GM18517 (cell line): ENCODE measurements at regions not wholly inside any gene's neighbourhood (a gene's known extent, or its start where the extent isn't known, plus 50 kb on each side); places are given as distances from the start of the nearest gene placed in this dataset.

ENCODE experiments used
- ATAC-seq: cut with Tn5 transposase; IDR thresholded peaks from one replicate; pipeline ENCODE4 v1.9.1; 2021; ENCODE audit warnings: mild to moderate bottlenecking, moderate library complexity; ENCODE audit not compliant: unreplicated experiment

- ATAC-seq = no peak
Observed at GRCh38 chr7:25545124-25546008, 317.1 kb upstream of the NPVF start.

GRCh38 chr7:25546306-25546705, 318.0 kb upstream of the NPVF start:
- no peak for ATAC-seq

DNA sequence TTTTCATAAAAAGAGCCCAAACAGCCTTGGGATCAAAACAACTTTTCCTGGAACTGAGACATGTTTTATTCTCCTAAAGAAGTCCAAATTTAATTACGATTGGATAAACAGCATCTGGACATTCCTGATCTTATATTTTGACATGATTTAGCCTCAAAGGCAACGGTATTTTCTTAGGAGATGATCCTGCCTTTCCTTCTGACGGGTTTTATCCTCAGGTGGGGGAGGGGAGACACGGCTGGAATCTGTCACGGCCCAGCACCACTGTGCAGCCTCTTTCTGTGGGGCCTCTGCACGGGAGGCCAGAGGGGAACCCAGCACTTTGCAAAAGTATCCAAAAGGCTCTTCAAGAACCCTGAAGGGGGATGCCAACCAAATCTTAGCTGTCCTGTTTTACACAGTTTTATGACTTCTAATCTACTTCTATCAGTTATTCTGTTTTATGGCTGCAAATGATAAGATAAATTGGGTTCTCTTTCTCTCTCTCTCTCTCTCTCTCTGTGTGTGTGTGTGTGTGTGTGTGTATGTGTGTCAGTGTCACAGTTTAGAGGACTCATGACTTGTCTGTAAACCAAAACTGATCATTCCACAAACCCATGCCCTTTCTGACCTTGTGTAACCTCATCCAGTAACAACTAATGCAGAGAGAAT, 321.1 kb upstream of the NPVF start:
- ATAC-seq = no peak

DNA sequence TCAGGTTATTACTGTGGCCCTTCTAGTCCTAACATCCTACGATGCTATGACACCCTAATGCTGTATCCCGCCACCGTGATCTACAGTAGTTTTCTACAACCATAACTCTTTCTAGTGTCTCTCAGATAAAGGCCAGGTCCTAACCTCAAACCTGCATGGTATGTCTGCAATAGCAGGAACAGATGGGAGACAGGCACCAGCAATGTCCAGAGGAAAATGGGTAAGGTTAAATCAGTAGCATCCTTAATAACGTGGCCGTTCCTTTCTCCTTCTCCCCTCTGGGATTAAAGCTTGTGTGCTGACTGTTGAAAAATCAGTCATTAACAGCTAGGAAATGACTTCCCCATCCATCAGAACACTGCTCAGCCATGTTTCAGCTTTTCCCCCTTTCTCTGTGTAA, 321.9 kb upstream of the NPVF start:
- ATAC-seq = no peak

GRCh38 chr7:25552998-25553397, 324.7 kb upstream of the NPVF start:
- no peak for ATAC-seq

DNA sequence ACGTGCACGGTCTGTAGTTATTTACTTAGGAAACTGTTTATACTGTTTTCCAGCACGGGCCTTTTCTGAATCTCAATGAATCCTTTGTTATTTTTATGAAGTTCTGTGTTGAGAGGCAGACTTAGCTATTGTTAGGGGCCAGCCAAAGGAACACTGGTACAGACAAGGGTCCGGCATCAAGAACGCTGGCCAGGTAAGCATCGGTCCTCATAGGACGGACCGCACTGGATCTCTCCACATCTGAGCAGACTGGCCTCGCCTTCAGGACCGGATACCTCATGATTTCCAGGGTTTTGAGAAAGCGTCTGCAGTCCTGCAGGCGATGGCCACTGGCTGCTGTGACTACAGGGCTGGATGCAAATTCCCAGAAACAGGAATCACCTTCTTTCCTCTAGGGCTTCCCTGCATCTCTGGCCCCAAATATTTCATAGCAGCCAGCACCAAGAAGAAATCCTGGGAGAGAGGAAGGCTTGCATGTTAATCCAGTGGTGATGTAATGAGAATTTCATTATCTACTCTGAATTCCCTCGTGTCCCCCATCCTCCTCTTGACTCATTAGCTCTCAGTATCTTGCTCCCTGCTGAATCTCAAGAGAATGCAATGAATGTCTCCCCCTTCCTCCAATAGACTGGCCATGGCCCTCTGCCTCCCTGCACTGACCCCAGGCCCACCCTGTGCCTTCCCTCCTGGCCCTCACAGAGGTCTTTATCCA, 325.4 kb upstream of the NPVF start:
- no peak for ATAC-seq

DNA sequence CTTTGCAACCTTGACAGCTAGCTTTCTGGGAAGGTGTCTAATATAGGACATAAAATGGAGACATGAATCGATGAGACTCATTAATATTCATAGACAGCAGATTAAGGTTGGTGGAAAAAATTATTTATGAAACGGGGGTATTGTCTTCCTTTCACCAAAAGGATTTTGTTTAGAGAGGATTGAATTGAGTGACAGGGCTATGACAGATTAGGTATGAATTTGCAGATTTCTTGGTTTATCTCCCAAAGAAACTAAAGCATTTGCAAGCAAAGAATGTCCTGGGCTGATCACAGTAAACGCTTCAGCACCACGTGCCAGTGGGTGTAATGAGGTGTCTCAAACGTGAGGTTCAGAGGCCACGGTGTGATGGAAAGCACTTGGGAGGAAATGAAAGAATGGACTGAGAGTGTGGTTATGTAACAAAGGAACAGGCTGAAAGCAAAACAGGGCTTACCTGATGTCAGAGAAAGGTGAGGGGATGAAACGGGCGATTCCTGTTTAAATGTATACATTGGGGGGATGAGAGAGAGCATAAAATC, 329.2 kb upstream of the NPVF start:
- ATAC-seq = no peak

- no peak for ATAC-seq
Observed at GRCh38 chr7:25557930-25558329, 329.6 kb upstream of the NPVF start.

- no peak for ATAC-seq
Observed at GRCh38 chr7:25558605-25559004, 330.3 kb upstream of the NPVF start.

DNA sequence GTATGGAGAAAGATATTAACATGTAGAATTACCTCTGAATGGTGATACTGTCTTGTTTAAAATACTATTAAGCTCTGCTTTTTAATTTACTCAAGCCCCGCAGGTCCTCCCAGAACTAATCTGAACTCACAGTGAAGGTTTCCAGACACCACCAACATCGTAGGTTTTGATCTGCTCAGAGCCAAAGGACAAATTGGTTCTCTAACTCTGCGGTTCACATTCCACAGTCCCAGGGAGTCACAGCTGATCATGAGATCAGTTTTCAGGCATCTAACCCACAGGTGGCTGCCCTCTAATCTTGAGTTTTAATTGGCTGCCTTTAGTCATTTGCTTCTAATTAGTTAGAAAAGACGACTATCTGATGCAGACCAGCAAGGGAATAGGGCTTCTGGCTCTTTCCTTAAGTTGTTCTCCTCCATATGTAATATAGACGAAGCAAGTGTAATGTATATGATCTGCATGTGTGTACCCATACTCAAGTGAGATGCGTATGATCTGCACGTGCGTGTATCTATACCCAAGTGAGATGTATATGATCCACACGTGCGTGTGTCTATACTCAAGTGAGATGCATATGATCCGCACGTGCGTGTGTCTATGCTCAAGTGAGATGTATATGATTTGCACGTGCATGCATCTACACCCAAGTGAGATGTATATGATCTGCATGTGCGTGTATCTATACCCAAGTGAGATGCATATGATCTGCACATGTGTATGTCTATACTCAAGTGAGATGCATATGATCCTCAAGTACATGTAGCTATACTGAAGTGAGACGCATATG, 331.5 kb upstream of the NPVF start:
- ATAC-seq = no peak

DNA sequence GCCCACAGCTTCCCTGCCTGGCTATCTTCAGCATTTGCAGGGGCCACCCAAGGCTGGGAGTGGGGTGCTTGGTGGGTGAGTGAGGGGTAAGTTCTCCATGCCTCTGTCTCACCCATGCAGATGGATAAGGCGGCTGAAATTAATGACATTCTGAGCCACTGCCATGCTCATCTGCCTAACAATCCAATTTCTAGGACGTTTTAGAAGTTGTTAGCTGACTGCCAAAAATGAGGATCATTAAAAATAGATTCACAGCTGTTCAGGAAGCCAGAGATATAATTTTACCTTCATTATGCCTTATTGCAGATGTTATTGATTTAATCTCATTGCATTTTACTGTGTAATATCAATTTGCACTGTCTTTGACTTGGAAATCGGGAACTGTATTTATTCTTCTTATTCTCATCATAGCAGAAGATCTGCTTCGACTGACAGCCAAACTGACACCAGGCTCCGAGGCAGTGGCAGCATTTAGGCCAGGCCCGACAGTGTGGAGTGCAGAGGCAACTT, 334.4 kb upstream of the NPVF start:
- no peak for ATAC-seq

GRCh38 chr7:25565002-25565401, 336.7 kb upstream of the NPVF start:
- no peak for ATAC-seq

DNA sequence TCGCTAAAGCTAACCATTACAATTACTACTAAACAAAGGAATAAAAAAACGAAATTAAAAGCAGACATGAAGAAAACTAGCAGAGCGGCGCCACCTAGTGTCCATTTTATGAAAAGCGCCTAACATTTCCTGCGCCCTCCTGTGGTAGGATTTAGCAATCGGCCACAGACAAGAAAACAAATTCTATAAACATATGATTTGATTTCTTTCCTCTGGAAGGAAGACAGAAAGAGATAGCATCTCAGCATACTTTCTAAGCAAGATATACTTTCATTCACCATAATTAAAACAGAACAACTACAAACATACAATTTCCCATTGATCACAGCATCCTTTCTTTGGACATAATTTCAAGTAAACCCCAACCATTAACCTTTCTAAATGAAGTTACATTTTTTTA, 337.7 kb upstream of the NPVF start:
- no peak for ATAC-seq

DNA sequence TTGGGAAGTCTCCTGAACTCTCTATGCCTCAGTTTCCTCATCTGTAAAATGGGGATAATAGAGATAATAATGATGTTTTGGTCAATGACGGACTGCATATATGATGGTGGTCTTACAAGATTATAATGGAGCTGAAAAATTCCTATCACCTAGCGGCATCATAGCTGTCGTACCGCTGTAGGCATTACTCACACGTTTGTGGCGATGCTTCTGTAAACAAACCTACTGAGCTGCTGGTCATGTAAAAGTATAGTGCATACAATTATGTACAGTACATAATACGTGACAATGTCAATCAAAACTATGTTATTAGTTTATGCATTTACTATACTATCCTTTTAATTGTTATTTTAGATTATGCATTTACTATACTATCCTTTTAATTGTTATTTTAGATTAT, 339.1 kb upstream of the NPVF start:
- ATAC-seq = no peak

GRCh38 chr7:25569765-25570164, 341.5 kb upstream of the NPVF start:
- ATAC-seq = no peak

DNA sequence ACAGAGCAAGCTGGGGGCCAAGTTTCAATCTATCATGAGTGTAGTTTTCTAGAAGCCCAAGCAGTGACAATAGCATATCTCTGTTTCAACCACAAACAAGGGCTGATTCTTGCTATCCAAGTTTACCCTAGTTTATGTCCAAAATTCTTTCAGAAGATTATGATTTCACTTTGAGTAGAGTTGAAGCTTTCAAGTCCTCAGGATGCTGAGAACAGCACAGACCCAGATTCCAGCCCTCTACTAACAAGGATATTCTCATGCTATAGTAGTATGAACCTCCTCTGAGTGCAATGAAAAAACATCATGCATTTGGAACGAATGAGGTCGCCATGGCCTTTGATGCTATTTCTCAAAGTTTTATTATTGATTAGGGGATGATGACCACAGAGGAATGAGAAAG, 344.1 kb upstream of the NPVF start:
- ATAC-seq = no peak

- no peak for ATAC-seq
Observed at GRCh38 chr7:25574828-25575227, 346.5 kb upstream of the NPVF start.

GRCh38 chr7:25575634-25576033, 347.3 kb upstream of the NPVF start:
- no peak for ATAC-seq

DNA sequence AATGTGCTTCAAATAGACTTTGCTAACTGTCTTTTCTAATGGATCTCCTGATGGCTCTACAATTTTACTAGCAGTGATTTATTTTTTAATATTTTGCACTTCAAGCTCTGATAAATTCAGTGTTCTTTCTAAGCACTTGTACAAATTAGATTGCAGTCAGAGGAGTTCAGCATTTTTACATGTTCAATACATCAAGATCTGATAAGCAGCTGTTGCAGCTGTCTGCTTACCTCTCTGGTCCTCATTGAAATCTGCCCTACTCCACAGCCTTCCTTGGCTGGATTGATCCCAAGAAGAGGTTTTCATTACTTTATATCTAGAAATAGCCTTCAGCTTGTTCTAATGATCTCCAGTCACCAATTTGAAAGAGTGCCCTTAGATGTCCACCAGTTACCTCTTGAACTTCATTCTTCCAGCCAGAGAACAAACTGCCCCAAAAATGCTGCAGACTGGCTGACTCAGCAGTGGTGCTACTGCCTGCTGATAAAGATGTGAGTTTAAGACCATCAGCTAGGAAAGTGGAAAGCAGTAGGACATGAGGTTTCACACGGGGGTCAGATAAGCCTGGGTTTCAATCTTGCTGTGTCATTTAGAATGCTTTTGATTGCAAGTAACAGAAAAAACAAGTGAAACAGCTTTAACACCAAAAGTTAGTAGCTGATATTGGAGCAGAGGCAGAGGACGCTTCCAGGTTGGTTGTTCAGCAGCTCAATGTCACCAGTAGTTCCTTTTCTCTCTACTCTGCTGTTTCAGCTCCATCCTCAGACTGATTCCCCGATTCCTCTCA, 350.9 kb upstream of the NPVF start:
- ATAC-seq = no peak

- no peak for ATAC-seq
Observed at GRCh38 chr7:25579778-25580075, 351.4 kb upstream of the NPVF start.
